ENCODE measurements at regions not wholly inside any gene's neighbourhood (a gene's known extent, or its start where the extent isn't known, plus 50 kb on each side); places are given as distances from the start of the nearest gene placed in this dataset.

- DNase-seq = no peak
These were observed 412.9 kb downstream of the ZSWIM6 start for GRCh38 chr5:61744690-61745619.

GRCh38 chr5:61746831-61747575, 414.9 kb downstream of the ZSWIM6 start:
- no peak for DNase-seq

- no peak for DNase-seq
These were observed 416.1 kb downstream of the ZSWIM6 start for GRCh38 chr5:61748121-61748520.

- DNase-seq = no peak
These were observed 416.6 kb downstream of the ZSWIM6 start for GRCh38 chr5:61748651-61749050.

- DNase-seq = no peak
These were observed 420.5 kb downstream of the ZSWIM6 start for GRCh38 chr5:61752588-61752987.

- no peak for DNase-seq
These were observed 422.7 kb downstream of the ZSWIM6 start for GRCh38 chr5:61754792-61755191.

- no peak for DNase-seq
These were observed 423.7 kb downstream of the ZSWIM6 start for GRCh38 chr5:61755726-61756222.

GRCh38 chr5:61758711-61759110, 426.7 kb downstream of the ZSWIM6 start:
- DNase-seq = no peak

GRCh38 chr5:61765471-61765870, 433.4 kb downstream of the ZSWIM6 start:
- DNase-seq = no peak

GRCh38 chr5:61766141-61766540, 434.1 kb downstream of the ZSWIM6 start:
- DNase-seq = no peak

- no peak for DNase-seq
These were observed 435.4 kb downstream of the ZSWIM6 start for GRCh38 chr5:61767231-61768080.

GRCh38 chr5:61768692-61769281, 436.7 kb downstream of the ZSWIM6 start:
- DNase-seq = no peak

- DNase-seq = no peak
These were observed 439.0 kb downstream of the ZSWIM6 start for GRCh38 chr5:61771062-61771461.

GRCh38 chr5:61771808-61772207, 439.8 kb downstream of the ZSWIM6 start:
- DNase-seq = no peak

GRCh38 chr5:61775901-61776300, 443.8 kb downstream of the ZSWIM6 start:
- DNase-seq = no peak

GRCh38 chr5:61777292-61777691, 445.2 kb downstream of the ZSWIM6 start:
- no peak for DNase-seq

- no peak for DNase-seq
These were observed 447.7 kb downstream of the ZSWIM6 start for GRCh38 chr5:61779743-61780142.

GRCh38 chr5:61783481-61783880, 451.4 kb downstream of the ZSWIM6 start:
- no peak for DNase-seq

GRCh38 chr5:61784341-61784740, 452.3 kb downstream of the ZSWIM6 start:
- DNase-seq = no peak

- DNase-seq = no peak
These were observed 456.5 kb downstream of the ZSWIM6 start for GRCh38 chr5:61788548-61788947.

- DNase-seq = no peak
These were observed 457.9 kb downstream of the ZSWIM6 start for GRCh38 chr5:61790007-61790406.

GRCh38 chr5:61790678-61791077, 458.6 kb downstream of the ZSWIM6 start:
- DNase-seq = no peak

- no peak for DNase-seq
These were observed 464.7 kb downstream of the ZSWIM6 start for GRCh38 chr5:61796773-61797172.

All from stimulated activated naive CD4-positive, alpha-beta T cell (primary cell).